ENCODE measurements at regions not wholly inside any gene's neighbourhood (a gene's known extent, or its start where the extent isn't known, plus 50 kb on each side); places are given as distances from the start of the nearest gene placed in this dataset.

DNA sequence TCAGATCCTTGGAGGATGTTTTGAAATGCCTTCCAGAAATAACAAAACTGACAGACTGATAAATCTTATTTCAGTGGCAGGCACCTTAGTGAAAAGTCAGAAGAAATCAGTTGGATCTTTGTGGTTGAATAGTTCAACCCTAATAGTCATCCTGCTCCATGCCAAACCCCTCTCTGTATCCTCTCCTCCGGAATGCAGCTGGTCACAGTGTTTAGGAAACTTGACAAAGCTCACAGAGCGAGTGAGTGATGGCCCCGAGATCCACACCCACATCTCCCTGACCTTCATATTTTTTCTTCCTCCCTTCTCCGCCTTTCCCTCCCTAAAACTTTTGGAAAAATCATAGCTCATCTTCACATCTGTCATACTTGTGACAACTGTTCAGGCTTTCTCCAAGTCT lies 464.8 kb upstream of the CDH4 start:
- TF ChIP-seq, protein P1, sequence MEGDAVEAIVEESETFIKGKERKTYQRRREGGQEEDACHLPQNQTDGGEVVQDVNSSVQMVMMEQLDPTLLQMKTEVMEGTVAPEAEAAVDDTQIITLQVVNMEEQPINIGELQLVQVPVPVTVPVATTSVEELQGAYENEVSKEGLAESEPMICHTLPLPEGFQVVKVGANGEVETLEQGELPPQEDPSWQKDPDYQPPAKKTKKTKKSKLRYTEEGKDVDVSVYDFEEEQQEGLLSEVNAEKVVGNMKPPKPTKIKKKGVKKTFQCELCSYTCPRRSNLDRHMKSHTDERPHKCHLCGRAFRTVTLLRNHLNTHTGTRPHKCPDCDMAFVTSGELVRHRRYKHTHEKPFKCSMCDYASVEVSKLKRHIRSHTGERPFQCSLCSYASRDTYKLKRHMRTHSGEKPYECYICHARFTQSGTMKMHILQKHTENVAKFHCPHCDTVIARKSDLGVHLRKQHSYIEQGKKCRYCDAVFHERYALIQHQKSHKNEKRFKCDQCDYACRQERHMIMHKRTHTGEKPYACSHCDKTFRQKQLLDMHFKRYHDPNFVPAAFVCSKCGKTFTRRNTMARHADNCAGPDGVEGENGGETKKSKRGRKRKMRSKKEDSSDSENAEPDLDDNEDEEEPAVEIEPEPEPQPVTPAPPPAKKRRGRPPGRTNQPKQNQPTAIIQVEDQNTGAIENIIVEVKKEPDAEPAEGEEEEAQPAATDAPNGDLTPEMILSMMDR (conservative IDR thresholded peaks at IDR 0.05; ENCODE audit: low read length) = no peak
- no peak for TF ChIP-seq EZH2phosphoT487 (IDR thresholded peaks at IDR 0.05; ENCODE audit: borderline replicate concordance, low read depth, low read length)

Measured in OCI-LY7 (cell line).